Esophagus squamous epithelium (tissue), 4 donors: ENCODE measurements at regions not wholly inside any gene's neighbourhood (a gene's known extent, or its start where the extent isn't known, plus 50 kb on each side); places are given as distances from the start of the nearest gene placed in this dataset.

Source experiments
- POLR2A ChIP-seq, 4 donors: fragments of 450-650 bp; IDR thresholded peaks; one replicate each; pipeline ENCODE4 v1.6.1; 2017; ENCODE audit warnings: antibody characterized with exemption in 4 of 4, mild to moderate bottlenecking in 4 of 4, moderate library complexity in 3 of 4
- TF ChIP-seq, protein P1 (sequence below), 6 experiments: fragments of 450-650 bp in 4 of 6; fragments of 200-600 bp in 2 of 6; sonication (generic) in 2 of 6; IDR thresholded peaks; one replicate each; pipeline ENCODE4 v1.5.1; 2016 to 2019; ENCODE audit warnings: antibody characterized with exemption in 6 of 6, mild to moderate bottlenecking in 4 of 6, moderate library complexity in 4 of 6

DNA sequence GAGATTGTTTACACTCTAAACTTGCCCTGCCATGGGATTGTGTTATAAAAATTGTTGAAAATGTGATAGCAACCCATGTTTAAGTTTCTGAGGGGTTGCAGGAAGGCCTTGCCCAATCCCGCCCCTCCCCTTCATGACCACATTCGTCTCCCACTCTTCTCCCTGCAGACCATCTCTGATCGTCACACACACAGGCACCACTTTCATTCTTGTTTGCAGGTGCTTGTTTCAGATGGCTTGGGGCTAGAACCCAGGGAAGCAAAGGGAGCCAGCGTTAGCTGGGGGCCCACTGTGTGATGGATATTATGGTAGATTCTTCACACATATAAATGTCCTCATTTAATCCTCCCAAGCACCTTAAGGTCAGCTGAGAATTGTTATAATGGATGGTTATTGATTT lies 286.7 kb upstream of the HABP2 start:
- TF ChIP-seq POLR2A (IDR thresholded peaks at IDR 0.05), result no peak
- TF ChIP-seq, protein P1, sequence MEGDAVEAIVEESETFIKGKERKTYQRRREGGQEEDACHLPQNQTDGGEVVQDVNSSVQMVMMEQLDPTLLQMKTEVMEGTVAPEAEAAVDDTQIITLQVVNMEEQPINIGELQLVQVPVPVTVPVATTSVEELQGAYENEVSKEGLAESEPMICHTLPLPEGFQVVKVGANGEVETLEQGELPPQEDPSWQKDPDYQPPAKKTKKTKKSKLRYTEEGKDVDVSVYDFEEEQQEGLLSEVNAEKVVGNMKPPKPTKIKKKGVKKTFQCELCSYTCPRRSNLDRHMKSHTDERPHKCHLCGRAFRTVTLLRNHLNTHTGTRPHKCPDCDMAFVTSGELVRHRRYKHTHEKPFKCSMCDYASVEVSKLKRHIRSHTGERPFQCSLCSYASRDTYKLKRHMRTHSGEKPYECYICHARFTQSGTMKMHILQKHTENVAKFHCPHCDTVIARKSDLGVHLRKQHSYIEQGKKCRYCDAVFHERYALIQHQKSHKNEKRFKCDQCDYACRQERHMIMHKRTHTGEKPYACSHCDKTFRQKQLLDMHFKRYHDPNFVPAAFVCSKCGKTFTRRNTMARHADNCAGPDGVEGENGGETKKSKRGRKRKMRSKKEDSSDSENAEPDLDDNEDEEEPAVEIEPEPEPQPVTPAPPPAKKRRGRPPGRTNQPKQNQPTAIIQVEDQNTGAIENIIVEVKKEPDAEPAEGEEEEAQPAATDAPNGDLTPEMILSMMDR (IDR thresholded peaks at IDR 0.05), result no peak
